K562 (cell line): ENCODE measurements at regions not wholly inside any gene's neighbourhood (a gene's known extent, or its start where the extent isn't known, plus 50 kb on each side); places are given as distances from the start of the nearest gene placed in this dataset.

ENCODE experiments used
- ATAC-seq: fragments of 200-7000 bp; cut with Tn5 transposase; 3 replicates; pipeline ENCODE4 v1.9.1; 2020; ENCODE audit warnings: moderate library complexity
- BruUV-seq: library from RNA; stranded (reverse); fragments of 400-500 nt; replicated peaks from 2 replicates; lab custom pipeline; 2021; lab: Mats Ljungman, UMichigan
- CTCF ChIA-PET: fragments of 300-600 bp; formaldehyde crosslinking; extraction: SDS; loops from one replicate; lab custom pipeline; 2021; ENCODE audit warnings: low intra/inter-chr PET ratio; lab: Yijun Ruan, JAX
- POLR2A ChIA-PET: fragments of 300-600, 350-650 bp; sonication (Branson Sonifier 250); formaldehyde crosslinking; extraction: SDS; loops from one replicate; lab custom pipeline; 2021; ENCODE audit warnings: antibody characterized with exemption, inconsistent platforms; lab: Yijun Ruan, JAX
- DNase-seq, 4 experiments: peaks; one replicate each; pipeline versions ENCODE4 v3.0.0 to v3.0.0-alpha.2; 2011 to 2018; ENCODE audit warnings: low spot score in 3 of 4, mixed read lengths in 3 of 4; ENCODE audit errors: extremely low read depth in 1 of 4
- FAIRE-seq: peaks from 2 replicates; lab custom pipeline; 2011; peaks lifted over from hg19 to GRCh38; lab: Jason Lieb, UNC
- H2AFZ ChIP-seq: 2 replicates; pipeline ENCODE4 v1.6.0; 2011; ENCODE audit warnings: low read depth, low read length, control low read depth, inconsistent platforms
- H3K27ac ChIP-seq: fragments of 200-600 bp; 3 replicates; pipeline ENCODE4 v1.8.0; 2011; ENCODE audit warnings: low read depth, mild to moderate bottlenecking, control low read depth, inconsistent platforms, low read length, moderate library complexity, mixed read lengths; ENCODE audit errors: extremely low read depth
- H3K27me3 ChIP-seq, 2 experiments: fragments of 300-600 bp in 1 of 2; 2 replicates in 1 of 2; 3 replicates in 1 of 2; pipeline versions ENCODE4 v1.6.0 to v1.8.0; 2011; ENCODE audit warnings: inconsistent platforms in 2 of 2, low read length in 2 of 2, mild to moderate bottlenecking in 1 of 2, mixed read lengths in 1 of 2, moderate library complexity in 1 of 2; ENCODE audit not compliant: control insufficient read depth in 2 of 2, insufficient read depth in 2 of 2
- H3K36me3 ChIP-seq: fragments of 300-600 bp; 3 replicates; pipeline ENCODE4 v1.8.0; 2011; ENCODE audit warnings: mild to moderate bottlenecking, low read length, inconsistent platforms; ENCODE audit not compliant: control insufficient read depth, insufficient read depth
- H3K4me1 ChIP-seq, 2 experiments: fragments of 200-600 bp in 1 of 2; replicated peaks in 1 of 2; 2 replicates in 1 of 2; 3 replicates in 1 of 2; pipeline versions ENCODE4 v1.5.1 to v1.8.0; 2011; ENCODE audit warnings: inconsistent platforms in 2 of 2, low read length in 2 of 2, mild to moderate bottlenecking in 1 of 2, mixed read lengths in 1 of 2, moderate library complexity in 1 of 2; ENCODE audit not compliant: control insufficient read depth in 2 of 2, insufficient read depth in 2 of 2
- H3K4me2 ChIP-seq: 2 replicates; pipeline ENCODE4 v1.6.1; 2011; ENCODE audit warnings: low read length, control low read depth, inconsistent platforms, mixed read lengths; ENCODE audit not compliant: insufficient read depth
- H3K4me3 ChIP-seq: fragments of 200-600 bp; sonication (generic), shearing (Covaris generic); 2 replicates; pipeline ENCODE4 v1.5.1; 2016; ENCODE audit warnings: control low read depth, inconsistent platforms
- H3K79me2 ChIP-seq: fragments of 200-600 bp; 3 replicates; pipeline ENCODE4 v1.8.0; 2011; ENCODE audit warnings: low read length, inconsistent platforms; ENCODE audit not compliant: control insufficient read depth, insufficient read depth
- H3K9ac ChIP-seq, 2 experiments: 2 replicates each; pipeline versions ENCODE4 v1.6.0 to v1.6.1; 2011; ENCODE audit warnings: low read depth in 2 of 2, low read length in 2 of 2, control low read depth in 1 of 2, inconsistent platforms in 1 of 2, mild to moderate bottlenecking in 1 of 2, mixed read lengths in 1 of 2; ENCODE audit not compliant: insufficient read depth in 1 of 2
- H3K9me1 ChIP-seq: one replicate; pipeline ENCODE4 v1.6.0; 2011; ENCODE audit warnings: inconsistent platforms, mild to moderate bottlenecking, low read length, moderate library complexity; ENCODE audit not compliant: control insufficient read depth, insufficient read depth
- H3K9me3 ChIP-seq: replicated peaks from 2 replicates; pipeline ENCODE4 v1.5.1; 2011; ENCODE audit warnings: low read depth, low read length, inconsistent platforms; ENCODE audit not compliant: control insufficient read depth, insufficient read depth
- H4K20me1 ChIP-seq: replicated peaks from 2 replicates; pipeline ENCODE4 v1.6.1; 2011; ENCODE audit warnings: low read length, inconsistent platforms, mixed read lengths; ENCODE audit not compliant: control insufficient read depth, insufficient read depth
- ARID1B ChIP-seq: fragments of 450-650 bp; IDR thresholded peaks from 2 replicates; pipeline ENCODE4 v1.6.1; 2016; ENCODE audit warnings: antibody characterized with exemption, mild to moderate bottlenecking, inconsistent platforms
- ATF1 ChIP-seq, 2 experiments: fragments of 450-650 bp in 1 of 2; IDR thresholded peaks; 2 replicates each; pipeline ENCODE4 v1.6.1; 2016; ENCODE audit warnings: missing compliant biosample characterization in 1 of 2, missing genetic modification characterization in 1 of 2
- CBFA2T3 ChIP-seq: fragments of 450-650 bp; IDR thresholded peaks from 2 replicates; pipeline ENCODE4 v1.6.1; 2017
- FOXM1 ChIP-seq, 2 experiments: fragments of 450-650 bp in 1 of 2; sonication (generic) in 1 of 2; formaldehyde crosslinking in 1 of 2; IDR thresholded peaks; 2 replicates each; pipeline versions ENCODE4 v1.6.1 to v1.9.0; 2017 to 2022; ENCODE audit warnings: low read depth in 2 of 2, mild to moderate bottlenecking in 2 of 2, missing genetic modification reagents in 1 of 2, moderate library complexity in 1 of 2
- HDAC3 ChIP-seq: fragments of 450-650 bp; IDR thresholded peaks from 2 replicates; pipeline ENCODE4 v1.6.1; 2018; ENCODE audit warnings: borderline replicate concordance, mild to moderate bottlenecking, moderate library complexity; ENCODE audit not compliant: partially characterized antibody
- MAFG ChIP-seq: fragments of 450-650 bp; conservative IDR thresholded peaks from 2 replicates; pipeline ENCODE4 v1.6.1; 2016; ENCODE audit warnings: missing genetic modification characterization, missing compliant biosample characterization
- MCM5 ChIP-seq: fragments of 450-650 bp; IDR thresholded peaks from 2 replicates; pipeline ENCODE4 v1.6.1; 2016; ENCODE audit warnings: low read depth
- SIN3B ChIP-seq: fragments of 450-650 bp; IDR thresholded peaks from 2 replicates; pipeline ENCODE4 v1.6.1; 2017; ENCODE audit warnings: low read depth, mild to moderate bottlenecking, moderate library complexity
- TAF15 ChIP-seq: fragments of 200-400 bp; formaldehyde crosslinking; IDR thresholded peaks from 2 replicates; pipeline ENCODE4 v1.6.1; 2017; ENCODE audit warnings: mild to moderate bottlenecking, low read depth, low read length, moderate library complexity
- TAL1 ChIP-seq: fragments of 450-650 bp; IDR thresholded peaks from 2 replicates; pipeline ENCODE4 v1.6.1; 2016; ENCODE audit warnings: mild to moderate bottlenecking
- TCF3 ChIP-seq: sonication (generic); formaldehyde crosslinking; IDR thresholded peaks from 2 replicates; pipeline ENCODE4 v1.4.0; 2020; ENCODE audit warnings: mild to moderate bottlenecking, missing genetic modification reagents
- ZKSCAN8 ChIP-seq: fragments of 200-800 bp; sonication (Bioruptor generic); IDR thresholded peaks from 2 replicates; pipeline ENCODE4 v1.6.1; 2016; ENCODE audit warnings: missing genetic modification characterization, missing compliant biosample characterization
- ZNF134 ChIP-seq: fragments of 250-450 bp; sonication (Bioruptor Pico); conservative IDR thresholded peaks from 2 replicates; pipeline ENCODE4 v1.4.0; 2020
- ZNF324 ChIP-seq: fragments of 250-450 bp; sonication (Bioruptor Pico); IDR thresholded peaks from 2 replicates; pipeline ENCODE4 v1.4.0; 2020; ENCODE audit warnings: mild to moderate bottlenecking
- WGBS: fragments of 100-300 bp; shearing (Covaris generic); methylation state at CpG from one replicate; pipeline ENCODE4 v1.1.6; 2016; ENCODE audit warnings: low coverage, mixed read lengths; ENCODE audit not compliant: insufficient coverage; ENCODE audit errors: missing lambda C conversion rate; 5-methylcytosine and 5-hydroxymethylcytosine counted together
- in situ Hi-C: fragments of 300-500 bp; cut with MboI; formaldehyde crosslinking; loops from 4 replicates; pipeline ENCODE4 v1.15.0; 2018; ENCODE audit warnings: inconsistent platforms, mixed read lengths
- intact Hi-C: fragments of 100-400 bp; cut with micrococcal nuclease; formaldehyde crosslinking; loops from 2 replicates; pipeline ENCODE4 v1.14.2; 2022
- TF ChIP-seq, protein P1 (sequence below), 3 experiments: fragments of 200-800 bp in 1 of 3; fragments of 250-450 bp in 1 of 3; fragments of 450-650 bp in 1 of 3; sonication (Bioruptor Pico) in 1 of 3; sonication (Bioruptor generic) in 1 of 3; formaldehyde crosslinking in 1 of 3; IDR thresholded peaks; 2 replicates each; pipeline versions ENCODE4 v1.6.1 to v1.8.0; 2016 to 2022; ENCODE audit warnings: mild to moderate bottlenecking in 2 of 3, missing genetic modification characterization in 2 of 3, missing compliant biosample characterization in 1 of 3, moderate library complexity in 1 of 3

DNA sequence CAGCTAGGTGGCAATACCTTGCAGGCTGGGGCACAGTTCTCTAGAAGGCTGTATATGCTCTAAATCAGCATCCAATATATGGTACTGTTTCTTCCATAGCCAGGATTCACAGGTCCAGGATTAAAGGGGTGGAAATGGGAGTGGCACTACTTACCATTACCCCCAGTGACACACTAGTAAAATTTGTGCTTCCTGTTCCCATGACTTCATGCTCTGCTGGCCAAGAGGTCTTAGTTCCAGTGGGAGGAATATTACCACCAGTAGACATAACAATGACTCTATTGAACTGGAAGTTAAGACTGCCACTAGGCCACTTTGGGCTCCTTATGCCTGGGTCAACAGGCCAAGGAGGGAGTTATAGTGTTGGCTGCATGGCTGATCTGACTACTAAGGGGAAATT is 174.3 kb upstream of the TNFAIP3 start:
- H3K4me3 ChIP-seq = no peak overlapping the region

GRCh38 chr6:137693711-137694110 is 173.3 kb upstream of the TNFAIP3 start:
- no TSS peak for BruUV-seq
- Histone ChIP-seq H3K4me3 (no peak overlapping the region), H2AFZ (no peak overlapping the region), H3K4me1 (peaks cover 0 to 3% of the 10 kb centered on the region in 2 experiments; a peak in 1 of 5 replicates), H3K9me1 (no peaks in the 10 kb centered on the region), H3K9me3 (no peaks in the 10 kb centered on the region), H3K36me3 (no peaks in the 10 kb centered on the region), H3K4me2 (no peak overlapping the region), H3K27ac (no peak overlapping the region), H3K79me2 (no peaks in the 10 kb centered on the region), H3K9ac (no peak overlapping the region), H4K20me1 (no peaks in the 10 kb centered on the region), H3K27me3 (peaks cover 10 to 11% of the 10 kb centered on the region in 2 experiments)
- ATAC-seq (no peak), FAIRE-seq (no peak), DNase-seq (peak in 1 of 4 experiments; percentile 21)
- in situ Hi-C loops (no loop called here), intact Hi-C loops (no loop called here)
- ChIA-PET POLR2A (interaction anchor here (0.5 to 1.0 kb wide), 2 partner anchors 11 to 282 kb away, joined by 3 read pairs; no protein-coding TSS in a partner anchor), CTCF (no interaction called here)
- WGBS = 0% methylated on average over 1 of the region's 1 CpG
- TF ChIP-seq HDAC3 = peak; percentile 36
- TF ChIP-seq MAFG = 0 out of 2 replicates have a peak, but pooled peaks have one; percentile 6
- peak; percentile 82 for TF ChIP-seq ARID1B
- peak; percentile 79 for TF ChIP-seq TAL1
- TF ChIP-seq CBFA2T3 = peak; percentile 80
- peak; percentile 87 for TF ChIP-seq TCF3 (CRISPR knock-in tag)
- TF ChIP-seq FOXM1 (IDR thresholded peaks at IDR 0.05; ENCODE audit: low read depth) = 0 out of 2 replicates have a peak, but pooled peaks have one; percentile 29
- no peak for TF ChIP-seq FOXM1 (CRISPR knock-in tag; IDR thresholded peaks at IDR 0.05; ENCODE audit: low read depth)
- TF ChIP-seq TAF15 = no peak
- TF ChIP-seq, protein P1, sequence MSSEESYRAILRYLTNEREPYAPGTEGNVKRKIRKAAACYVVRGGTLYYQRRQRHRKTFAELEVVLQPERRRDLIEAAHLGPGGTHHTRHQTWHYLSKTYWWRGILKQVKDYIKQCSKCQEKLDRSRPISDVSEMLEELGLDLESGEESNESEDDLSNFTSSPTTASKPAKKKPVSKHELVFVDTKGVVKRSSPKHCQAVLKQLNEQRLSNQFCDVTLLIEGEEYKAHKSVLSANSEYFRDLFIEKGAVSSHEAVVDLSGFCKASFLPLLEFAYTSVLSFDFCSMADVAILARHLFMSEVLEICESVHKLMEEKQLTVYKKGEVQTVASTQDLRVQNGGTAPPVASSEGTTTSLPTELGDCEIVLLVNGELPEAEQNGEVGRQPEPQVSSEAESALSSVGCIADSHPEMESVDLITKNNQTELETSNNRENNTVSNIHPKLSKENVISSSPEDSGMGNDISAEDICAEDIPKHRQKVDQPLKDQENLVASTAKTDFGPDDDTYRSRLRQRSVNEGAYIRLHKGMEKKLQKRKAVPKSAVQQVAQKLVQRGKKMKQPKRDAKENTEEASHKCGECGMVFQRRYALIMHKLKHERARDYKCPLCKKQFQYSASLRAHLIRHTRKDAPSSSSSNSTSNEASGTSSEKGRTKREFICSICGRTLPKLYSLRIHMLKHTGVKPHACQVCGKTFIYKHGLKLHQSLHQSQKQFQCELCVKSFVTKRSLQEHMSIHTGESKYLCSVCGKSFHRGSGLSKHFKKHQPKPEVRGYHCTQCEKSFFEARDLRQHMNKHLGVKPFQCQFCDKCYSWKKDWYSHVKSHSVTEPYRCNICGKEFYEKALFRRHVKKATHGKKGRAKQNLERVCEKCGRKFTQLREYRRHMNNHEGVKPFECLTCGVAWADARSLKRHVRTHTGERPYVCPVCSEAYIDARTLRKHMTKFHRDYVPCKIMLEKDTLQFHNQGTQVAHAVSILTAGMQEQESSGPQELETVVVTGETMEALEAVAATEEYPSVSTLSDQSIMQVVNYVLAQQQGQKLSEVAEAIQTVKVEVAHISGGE (CRISPR knock-in tag; IDR thresholded peaks at IDR 0.05) = 0 out of 6 replicates have a peak, but pooled peaks of 1 of the 3 experiments have one; percentile 34
- TF ChIP-seq ZKSCAN8 (CRISPR knock-in tag) = peak; percentile 41; the same call in 1 of the 2 replicates
- TF ChIP-seq ATF1 (CRISPR knock-in tag; IDR thresholded peaks at IDR 0.05) = no peak
- 0 out of 2 replicates have a peak, but pooled peaks have one; percentile 10 for TF ChIP-seq ATF1 (tag; IDR thresholded peaks at IDR 0.05)
- TF ChIP-seq ZNF134 (CRISPR knock-in tag) = no peak

More for the DNA sequence above, 174.3 kb upstream of the TNFAIP3 start:
- Histone ChIP-seq H3K9me3 (no peaks in the 10 kb centered on the region), H3K79me2 (no peaks in the 10 kb centered on the region), H3K4me1 (peaks cover 0 to 3% of the 10 kb centered on the region in 2 experiments; a peak in 1 of 5 replicates), H3K4me2 (no peak overlapping the region), H3K27me3 (peaks cover 7 to 11% of the 10 kb centered on the region in 2 experiments), H3K9ac (no peak overlapping the region), H4K20me1 (no peaks in the 10 kb centered on the region), H3K27ac (no peak overlapping the region), H3K9me1 (no peaks in the 10 kb centered on the region), H3K36me3 (no peaks in the 10 kb centered on the region), H2AFZ (no peak overlapping the region)
- ATAC-seq (no peak), FAIRE-seq (no peak), DNase-seq (no peak)
- TF ChIP-seq ZNF324 (CRISPR knock-in tag) (no peak), MCM5 (no peak), SIN3B (no peak)
- ChIA-PET CTCF (no interaction called here), POLR2A (no interaction called here)
- intact Hi-C loops (no loop called here), in situ Hi-C loops (no loop called here)
- BruUV-seq = no TSS peak
